Activated CD4-positive, alpha-beta T cell treated with anti-CD3 and anti-CD28 coated beads, Interleukin-2, amount 50 U/mL, for 48 hours (primary cell): ENCODE measurements at regions not wholly inside any gene's neighbourhood (a gene's known extent, or its start where the extent isn't known, plus 50 kb on each side); places are given as distances from the start of the nearest gene placed in this dataset.

ENCODE experiments used
- DNase-seq, 2 experiments: peaks; one replicate each; pipeline ENCODE4 v3.0.0-alpha.2; 2020

DNA sequence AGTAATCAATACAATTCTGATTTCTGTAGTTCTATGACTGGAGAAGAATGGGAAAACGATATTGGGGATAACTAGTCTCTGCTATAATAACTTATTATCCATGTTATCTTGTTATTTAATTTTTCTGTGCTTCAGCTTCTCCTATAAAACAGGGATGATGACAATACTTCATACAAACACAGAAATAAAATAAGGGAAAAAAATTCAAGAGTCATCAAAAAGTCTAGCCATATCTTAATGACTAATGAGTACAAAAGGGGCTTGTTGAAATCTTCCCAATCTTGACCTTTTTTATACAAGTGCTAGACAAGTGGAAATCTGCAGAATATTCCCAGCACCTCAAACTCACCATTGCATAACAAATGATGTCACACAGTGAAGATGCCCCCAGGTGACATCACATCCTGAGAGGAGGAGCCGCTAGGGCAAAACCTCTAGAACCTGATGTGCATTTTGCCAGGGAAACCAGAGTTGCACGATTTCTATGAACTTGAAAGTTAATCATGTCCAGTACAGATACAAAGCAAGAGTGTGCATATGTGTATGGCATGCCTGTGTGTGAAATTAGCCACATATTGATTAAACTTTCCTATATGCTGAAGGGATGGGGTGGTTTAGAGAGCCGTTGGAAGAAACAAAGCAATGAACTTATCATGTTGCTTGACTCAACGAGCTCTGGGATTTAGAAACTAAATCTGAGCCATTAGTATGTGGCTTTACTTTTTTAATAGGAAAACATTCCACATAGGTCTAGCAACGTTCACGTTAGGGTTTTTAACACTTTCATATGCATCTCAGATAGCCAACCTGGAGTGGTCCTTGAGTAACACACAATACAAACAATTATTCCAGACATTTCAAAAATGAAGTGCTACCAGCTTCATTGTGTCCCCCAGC is 278.9 kb downstream of the SLC4A3 start:
- no peak for DNase-seq

DNA sequence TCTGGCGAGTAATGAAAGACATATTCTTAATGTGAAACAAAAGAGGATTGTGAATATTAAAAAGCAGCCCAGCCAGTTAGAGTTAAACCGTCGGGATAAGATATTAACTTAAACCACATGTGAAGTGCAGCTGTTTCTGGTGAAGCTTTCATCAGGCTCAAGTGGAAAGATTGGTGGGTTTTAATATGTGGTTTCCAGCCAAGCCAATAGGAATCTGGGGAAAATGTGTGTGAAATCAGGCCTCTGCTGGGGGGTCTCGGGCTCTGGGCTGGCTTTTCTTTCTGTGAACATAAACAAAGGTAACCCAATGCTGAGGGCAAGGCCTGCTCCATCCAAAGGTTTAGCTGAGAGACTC is 279.6 kb downstream of the SLC4A3 start:
- no peak for DNase-seq

DNA sequence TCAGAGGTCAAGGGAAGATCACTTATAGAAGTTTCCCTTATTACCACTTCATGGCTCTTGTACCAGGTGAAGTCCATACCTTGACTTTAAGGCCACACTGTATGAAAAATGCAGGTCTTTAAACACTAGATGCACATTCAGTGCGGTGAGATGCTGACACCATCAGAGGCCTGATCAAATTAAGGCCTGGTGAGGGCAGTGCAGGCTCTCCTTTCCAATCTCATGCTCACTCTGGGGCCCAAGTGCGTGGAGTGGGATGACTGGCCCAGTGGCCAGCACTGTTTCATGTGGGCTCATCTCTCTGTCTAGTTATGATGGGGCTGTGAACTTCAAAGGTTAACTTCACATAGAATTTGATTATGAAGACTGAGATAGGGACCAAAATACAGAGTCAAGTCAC is 281.1 kb downstream of the SLC4A3 start:
- DNase-seq, result no peak

DNA sequence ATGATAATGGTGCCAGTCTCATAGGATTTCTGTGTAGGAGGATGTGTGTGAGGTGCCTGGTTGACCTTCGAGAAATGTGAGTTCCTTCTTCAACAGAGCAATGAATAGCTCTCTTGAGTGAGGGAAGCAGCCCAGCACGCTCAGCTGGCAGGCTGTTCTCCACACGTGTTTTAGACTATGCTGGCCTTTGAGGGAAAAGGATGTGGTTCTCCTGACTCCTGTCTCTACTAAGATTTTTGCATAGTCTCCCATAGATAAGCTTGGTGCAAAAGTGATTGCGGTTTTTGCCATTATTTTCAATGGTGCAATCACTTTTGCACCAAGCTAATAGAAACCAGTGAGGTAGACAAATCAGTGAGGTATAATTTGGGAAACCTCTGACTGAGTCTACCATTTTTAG is 284.1 kb downstream of the SLC4A3 start:
- DNase-seq, result no peak

DNA sequence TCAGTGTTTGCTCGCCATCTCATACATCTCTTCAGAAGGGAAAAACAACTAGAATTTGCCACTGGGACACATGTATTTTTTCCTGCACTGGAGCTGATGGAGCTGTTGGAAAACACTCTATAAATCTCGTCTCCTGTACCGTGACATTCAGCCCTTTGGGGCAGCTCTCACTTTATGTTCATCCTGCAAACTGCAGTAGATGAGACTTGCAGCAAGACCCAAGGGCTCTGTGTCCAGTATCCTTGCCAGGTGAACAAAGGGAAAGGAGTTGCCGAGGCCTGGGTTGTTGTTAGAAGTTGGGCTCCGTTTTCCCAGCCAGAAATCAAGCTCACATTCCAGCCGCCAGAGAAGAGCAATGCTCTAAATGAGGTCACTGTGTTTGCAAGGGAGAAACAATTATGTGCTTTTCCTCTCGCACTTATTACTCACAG is 285.1 kb downstream of the SLC4A3 start:
- DNase-seq, result no peak

DNA sequence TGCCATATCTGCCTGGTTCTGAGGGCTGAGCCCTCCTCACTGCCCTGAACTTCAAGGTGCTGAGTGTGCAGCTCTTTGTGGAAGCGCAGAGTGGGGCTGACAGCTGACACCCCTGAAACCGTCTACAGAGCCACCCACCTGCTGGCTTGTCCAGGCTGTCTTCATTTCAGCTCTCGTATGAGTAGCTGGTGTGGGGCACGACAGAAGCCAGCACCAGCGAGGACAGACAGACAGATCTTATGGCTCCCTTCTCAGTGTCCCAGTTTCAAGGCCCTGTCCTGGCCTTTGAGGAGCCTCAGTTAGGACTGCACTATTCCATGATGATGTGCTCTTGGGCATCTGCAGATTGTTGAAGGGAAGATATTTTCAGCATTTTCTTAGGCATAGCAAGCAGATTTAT is 287.1 kb downstream of the SLC4A3 start:
- DNase-seq, result no peak

DNA sequence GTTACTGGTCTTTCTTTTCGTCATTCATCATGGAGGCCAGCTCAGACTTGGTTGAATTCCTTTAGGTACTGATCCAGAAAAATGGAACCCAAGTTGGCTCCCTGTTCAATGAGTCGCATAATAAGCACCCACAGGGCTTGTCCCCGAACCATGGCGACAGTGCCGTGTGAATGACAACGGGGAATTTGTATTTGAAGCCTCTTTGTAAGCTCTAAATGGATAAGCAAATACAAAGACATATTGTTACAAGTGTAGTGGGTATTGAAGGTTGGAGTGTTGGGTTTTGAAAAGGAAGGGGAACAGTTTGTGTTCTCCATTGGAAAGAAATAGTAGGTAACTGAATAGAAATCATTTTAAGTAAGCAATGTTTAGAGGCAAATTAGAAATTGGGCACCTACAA is 288.9 kb downstream of the SLC4A3 start:
- no peak for DNase-seq

DNA sequence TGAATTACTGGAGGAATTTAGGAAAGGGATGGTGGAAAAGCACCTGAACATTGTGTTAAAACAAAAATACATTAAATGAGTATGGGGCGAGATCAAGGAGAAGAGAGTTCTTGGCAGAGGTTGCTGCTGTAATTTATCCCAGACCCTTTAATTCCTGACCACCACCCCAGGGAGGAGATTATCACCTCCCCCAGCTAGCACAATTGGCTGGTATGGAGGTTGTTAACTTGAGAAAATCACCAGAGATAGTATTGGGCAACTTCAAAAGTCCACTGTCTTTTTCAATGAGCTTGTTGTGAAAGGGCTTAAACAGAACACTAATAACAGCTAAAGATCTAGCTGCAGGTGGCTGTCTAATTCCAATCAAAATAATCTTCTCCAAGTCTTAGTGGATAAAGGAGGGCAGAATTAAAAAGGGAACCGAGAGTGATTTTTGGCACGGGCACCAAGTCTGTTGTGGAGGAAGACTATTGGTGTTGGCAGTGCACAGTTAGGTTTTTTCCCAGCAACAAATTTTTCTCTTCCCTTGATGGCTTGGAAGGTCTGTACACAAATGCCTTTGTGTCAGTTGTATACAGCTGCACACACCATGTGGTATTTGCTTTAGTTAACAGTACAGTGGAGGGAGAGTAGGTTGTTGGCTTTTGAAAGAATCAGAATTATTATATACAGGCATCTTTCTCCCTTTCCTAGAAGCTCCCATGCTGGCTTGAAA is 289.5 kb downstream of the SLC4A3 start:
- DNase-seq, result no peak

DNA sequence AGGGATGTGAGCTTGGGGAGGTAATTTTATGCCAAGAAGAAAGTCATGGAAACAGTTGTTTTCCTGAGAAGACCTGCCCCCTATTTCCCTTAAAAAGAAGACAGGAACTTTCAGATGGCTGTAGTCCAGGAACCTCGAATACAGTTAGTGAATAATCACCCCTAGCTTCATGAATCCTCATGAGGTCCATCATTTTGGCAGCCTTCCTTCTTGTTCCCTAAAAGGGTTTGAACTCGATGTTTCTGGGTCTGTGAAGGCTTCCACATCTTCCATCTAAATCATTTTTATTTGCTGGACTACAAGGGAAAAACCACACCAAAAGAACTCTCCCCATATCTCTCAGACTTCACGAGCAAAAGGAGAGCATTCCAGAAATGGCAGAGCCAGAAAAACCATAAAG is 290.8 kb downstream of the SLC4A3 start:
- no peak for DNase-seq

DNA sequence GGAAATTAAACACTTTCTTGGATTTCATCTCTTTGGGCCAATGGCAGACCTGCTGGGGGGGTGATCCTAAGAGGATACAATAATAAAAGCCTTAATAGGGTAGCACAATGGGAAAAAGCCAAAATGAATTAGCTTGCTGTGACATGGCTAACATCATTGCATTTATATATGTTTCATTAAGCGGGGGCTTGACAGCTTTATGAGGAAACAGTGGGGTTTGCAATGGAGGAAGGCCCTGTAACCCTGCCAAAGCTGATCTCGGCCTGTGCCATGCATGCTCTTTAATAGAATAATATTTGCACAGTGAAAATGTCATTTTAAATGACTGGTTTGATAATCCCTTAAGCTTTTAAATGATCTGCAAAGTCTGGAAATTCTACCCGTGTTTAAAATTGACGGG is 291.5 kb downstream of the SLC4A3 start:
- DNase-seq, result no peak

DNA sequence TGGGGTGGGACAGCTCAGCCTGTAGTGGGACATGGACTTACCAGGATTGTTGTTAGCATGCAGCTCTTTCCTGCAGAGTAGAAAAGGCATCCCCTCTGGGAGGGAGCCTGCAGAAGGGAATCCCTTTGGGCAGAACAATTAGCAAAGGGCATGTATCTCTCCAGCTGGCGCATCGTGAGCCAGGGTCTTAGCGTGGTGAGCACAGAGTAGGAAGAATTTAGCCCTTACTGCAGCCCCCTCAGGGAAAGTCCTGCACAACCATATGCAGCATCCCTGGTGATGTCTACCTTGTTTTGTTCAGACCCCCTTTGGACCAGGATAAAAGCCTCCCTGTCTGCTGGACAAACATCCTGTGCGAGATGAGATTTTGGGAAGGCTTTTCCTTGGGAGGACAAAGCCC is 292.1 kb downstream of the SLC4A3 start:
- no peak for DNase-seq

DNA sequence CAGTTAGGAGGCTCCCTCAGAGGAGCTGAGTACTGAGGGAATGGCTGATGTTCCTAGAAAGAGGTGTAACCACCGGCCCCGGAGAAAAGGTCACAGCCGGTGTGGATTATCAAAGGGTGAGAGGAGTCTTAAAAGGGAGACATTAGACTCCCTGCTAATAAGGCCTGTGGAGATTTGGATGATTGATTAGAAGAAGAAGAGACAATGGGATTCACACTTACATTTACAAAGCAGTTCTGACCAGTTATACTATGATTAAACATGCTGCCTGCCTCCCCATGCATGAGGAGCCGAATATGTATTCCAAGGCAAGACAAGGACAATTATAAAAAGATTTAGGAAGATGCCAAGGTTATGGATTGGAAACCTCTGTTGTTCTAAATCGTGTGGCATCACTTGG is 302.4 kb downstream of the SLC4A3 start:
- DNase-seq, result no peak

DNA sequence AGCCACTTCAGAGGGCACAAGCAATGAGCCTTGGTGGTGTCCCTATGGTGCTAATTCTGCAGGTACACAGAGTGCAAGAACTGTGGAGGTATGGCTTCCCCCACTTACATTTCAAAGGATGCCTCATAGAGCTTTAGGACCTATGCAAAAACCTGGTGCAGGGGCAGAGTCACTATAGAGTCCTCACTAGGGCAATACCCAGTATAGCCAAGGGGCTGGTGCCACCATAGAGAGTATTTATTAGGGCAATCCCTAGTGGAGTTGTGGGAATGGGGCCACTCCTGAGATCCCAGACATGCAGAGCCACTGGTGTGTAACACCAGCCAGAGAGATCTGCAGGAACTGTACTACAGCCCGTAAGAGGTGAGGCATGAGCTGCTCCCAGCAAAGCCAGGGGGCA is 312.2 kb downstream of the SLC4A3 start:
- no peak for DNase-seq

DNA sequence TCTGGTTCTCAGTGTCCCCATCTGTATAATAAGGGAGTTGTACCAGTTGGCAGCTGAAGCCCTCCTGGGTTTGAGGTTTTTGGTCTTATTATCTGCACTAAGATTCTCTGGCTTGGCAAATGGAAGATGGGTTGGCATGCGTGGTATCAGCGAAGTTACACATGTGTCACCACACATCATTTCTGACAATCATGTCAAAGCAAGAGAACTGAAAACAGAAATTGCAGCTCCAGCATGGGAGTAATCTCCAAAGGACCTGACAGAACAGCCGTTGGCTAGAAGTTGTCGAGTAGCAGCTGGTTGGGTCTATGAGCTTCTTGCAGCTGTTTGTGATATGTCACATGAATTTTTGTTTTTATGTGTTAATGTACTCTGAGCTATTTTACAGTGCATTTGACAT is 317.4 kb downstream of the SLC4A3 start:
- DNase-seq, result no peak

DNA sequence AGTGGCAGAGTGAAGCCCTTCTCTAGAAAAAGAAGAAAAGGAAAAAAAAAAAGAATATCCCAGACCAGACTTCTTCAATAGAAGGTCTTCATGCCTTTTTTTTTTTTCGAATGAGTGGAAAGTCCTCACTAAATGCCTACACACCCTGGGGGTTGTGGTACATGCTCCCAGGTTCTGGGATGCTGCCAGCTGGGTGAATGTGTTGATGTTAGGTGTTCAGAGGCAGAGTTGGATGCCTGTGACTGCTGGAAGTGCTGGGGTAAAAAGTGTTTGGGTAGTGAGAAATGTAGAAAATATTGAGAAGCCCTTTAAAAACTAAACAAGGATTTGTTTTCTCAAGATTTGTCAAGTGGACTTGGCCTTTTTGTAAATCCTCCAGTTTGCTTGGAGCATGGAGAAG is 318.6 kb downstream of the SLC4A3 start:
- no peak for DNase-seq

DNA sequence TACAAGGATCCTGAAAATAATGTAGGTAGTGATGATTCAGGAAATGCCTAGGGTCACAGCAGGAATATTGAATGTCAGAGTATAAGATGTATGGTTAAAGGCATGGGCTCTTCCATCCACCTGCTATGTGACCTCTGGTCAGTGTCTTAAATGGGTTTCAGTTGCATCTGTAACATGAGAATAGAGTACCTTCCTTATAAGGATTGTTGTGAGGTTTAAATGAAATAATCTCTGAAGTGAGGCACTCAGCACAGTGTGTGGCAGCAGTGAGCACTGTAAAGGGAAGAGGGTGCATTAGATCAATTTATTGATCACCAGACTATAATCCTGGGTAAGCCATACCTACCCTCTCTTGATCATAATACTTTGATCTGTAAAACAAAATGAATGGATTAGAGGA is 319.1 kb downstream of the SLC4A3 start:
- no peak for DNase-seq

DNA sequence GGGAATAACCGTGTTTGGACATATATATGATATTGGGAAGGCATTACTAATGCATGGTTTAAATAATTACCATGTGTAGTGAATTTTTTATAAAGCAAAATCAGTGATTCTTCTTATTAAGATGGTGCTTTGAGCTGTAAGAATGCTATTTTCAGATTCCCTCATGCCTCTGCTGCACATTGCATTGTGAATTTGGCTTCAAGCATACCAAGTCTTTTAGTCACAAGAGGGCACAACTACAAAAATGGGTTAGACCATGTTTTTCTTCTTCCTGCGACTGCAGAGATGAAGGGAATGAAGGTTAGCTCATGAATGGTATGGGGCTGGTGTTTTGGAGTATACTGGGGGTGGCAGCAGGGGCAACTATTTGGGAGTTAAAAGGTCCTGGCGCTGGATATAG is 320.1 kb downstream of the SLC4A3 start:
- no peak for DNase-seq

DNA sequence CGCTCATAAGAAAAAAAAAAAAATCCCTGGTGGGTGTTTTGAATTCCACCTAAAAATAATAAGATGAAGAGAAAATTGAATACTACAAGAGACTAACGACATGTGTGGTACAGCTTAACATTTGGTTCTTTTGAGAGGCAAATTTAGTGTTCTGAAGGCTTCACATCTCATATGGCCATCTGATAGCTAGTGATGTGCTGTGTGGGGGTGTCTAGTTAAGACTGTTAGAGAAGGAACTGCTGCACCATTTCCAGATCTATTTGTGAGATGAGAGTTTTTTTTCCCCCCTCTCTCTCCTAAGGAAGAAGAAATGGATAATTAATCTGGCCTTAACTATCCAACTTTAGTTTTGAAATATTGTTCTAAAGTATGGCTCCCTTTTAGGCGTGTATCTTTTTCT is 321.6 kb downstream of the SLC4A3 start:
- no peak for DNase-seq

DNA sequence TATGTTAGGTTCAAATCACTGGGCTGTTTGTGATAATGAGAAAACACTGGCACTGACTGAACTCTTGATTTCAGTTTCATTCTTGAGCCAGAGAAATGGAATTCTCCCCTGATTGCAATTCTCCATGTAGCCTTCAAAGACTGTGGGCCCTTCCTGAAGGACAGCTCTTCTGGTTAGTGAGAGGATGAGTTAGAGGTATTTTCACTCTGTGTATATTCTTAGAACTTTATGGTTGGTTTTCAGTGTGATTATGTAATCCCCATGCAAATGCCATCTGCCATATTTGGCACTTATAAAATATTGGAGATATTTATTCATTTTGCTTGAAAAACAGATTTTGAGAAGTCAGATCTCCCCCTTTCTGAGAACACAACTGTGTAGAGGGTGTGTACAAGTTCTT is 323.7 kb downstream of the SLC4A3 start:
- DNase-seq, result no peak

DNA sequence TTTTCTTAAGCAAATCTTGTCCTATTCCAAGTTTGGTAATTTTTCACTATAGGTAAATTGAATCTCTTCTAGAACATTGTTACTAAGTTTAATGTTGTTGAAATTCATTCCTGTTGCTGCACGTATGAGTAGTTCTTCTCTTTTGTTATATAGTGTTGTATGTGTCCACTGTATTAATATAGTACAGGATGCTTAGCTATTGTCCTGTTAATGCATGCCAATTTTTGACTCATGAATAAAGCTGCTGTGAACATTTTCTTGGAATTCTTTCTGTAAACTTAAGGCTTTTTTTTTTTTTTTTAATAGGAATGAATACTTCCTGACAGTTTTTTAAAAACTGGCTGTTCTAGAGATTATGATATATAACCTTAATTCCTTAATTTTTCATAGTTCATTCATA is 326.9 kb downstream of the SLC4A3 start:
- DNase-seq, result no peak

DNA sequence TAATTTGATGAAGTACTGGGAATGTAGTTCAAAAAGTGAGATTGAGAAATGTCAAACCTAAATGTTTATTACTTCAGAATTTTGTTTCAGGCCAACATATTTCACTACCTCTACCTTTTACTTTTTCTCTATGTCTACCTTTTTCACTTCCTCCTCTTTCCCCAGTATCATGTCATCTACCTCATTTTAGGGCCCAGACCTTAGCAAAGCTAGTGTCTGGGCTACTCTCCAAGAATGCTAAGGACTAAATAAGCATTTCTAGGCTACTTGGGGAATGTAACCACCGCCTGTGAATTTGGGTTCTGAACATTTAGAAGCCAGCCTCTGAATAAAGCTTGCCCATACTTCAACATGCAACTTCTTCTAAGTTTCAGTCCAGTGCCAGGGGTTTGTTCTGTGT is 330.4 kb downstream of the SLC4A3 start:
- no peak for DNase-seq

DNA sequence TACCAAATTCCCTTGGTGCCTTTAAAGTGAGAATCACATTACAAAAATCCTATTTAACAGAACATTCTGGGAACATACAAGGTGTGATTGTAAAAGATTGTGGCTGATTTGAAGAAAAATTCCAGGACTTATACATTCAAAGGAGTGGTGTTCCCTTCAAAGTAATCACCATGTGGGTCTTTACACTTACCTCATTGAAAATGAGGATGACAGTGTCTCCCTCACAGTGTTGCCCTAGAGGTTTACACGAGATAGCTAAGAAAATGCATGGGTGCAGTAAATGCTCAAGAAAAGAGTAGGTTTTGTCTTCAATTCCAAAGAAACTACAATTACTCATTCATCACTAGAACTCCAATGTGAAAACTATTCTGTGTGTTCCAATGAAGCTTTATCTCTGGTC is 331.5 kb downstream of the SLC4A3 start:
- DNase-seq, result no peak

DNA sequence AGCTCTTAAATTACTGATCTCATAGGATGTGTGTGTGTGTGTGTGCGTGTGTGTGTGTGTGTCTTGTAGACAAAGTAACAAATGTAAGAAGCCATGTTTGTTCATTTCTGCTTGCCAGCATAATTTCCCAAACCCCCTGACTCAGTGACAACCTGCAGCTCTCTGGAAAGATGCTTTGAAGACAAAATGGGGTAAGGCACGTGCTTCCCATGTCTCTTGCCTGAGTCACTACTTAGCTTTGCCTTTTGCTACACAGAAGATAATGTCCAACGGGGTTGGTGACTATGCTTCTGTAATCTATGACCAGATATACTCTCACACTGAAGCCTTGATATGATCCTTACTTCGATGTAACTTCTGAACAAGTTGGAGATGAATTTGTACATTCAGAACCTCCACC is 332.0 kb downstream of the SLC4A3 start:
- DNase-seq, result no peak

DNA sequence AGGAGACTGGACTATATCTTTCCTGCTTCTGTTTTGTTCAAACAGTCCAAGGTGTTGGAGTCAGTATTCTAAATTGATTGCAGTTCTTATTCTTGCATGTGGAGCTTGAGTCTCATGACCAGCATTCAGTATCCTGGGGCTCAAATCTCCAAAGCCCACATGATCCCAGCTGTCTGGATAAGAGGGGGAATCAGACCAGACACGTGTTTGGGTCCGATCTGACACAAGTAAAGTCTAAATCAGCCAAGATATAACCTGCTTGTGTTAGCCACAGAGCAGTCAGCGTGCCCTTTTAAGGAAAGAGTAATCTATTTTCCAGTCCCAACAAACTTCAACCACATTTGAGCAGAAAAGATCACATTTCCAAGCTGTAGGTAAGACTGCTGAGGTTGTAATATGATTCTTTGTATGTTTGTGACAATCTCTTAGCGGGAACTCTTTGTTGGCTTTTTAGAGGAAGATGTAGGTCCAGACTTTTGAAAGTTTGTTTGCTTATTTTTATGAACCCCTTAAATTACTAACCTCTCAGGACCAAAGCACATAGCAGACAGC is 334.6 kb downstream of the SLC4A3 start:
- DNase-seq, result no peak
